ENCODE measurements at regions not wholly inside any gene's neighbourhood (a gene's known extent, or its start where the extent isn't known, plus 50 kb on each side); places are given as distances from the start of the nearest gene placed in this dataset.
A peak's percentile ranks its signal among the peaks of the same experiment; 100 is the strongest.

- Histone ChIP-seq H3K36me3 (ENCODE audit: control insufficient read depth in 4 of 4, insufficient read depth in 4 of 4, low read length in 4 of 4) (no peaks in the 10 kb centered on the region), H3K9ac (ENCODE audit: insufficient read depth in 1 of 2, low read length in 2 of 2) (no peak overlapping the region), H3K27me3 (ENCODE audit: control insufficient read depth in 3 of 3, insufficient read depth in 3 of 3, low read length in 2 of 3) (no peaks in the 10 kb centered on the region), H3K4me3 (no peak overlapping the region), H3K27ac (ENCODE audit: low read depth in 1 of 2, low read length in 1 of 2) (no peak overlapping the region), H3K9me3 (ENCODE audit: control insufficient read depth in 4 of 4, insufficient read depth in 3 of 4, low read length in 3 of 4) (peaks cover 0 to 2% (median 0%) of the 10 kb centered on the region in 4 donors), H3K4me1 (ENCODE audit: control insufficient read depth in 5 of 5, insufficient read depth in 5 of 5, low read length in 5 of 5) (peaks cover 0 to 12% (median 0%) of the 10 kb centered on the region in 5 donors)
- 81 to 92% methylated on average over 2 of the region's 2 CpGs for WGBS, 2 donors
- DNase-seq (no peak), ATAC-seq (ENCODE audit: insufficient read depth, low FRiP score) (no peak)
- TF ChIP-seq CTCF (IDR thresholded peaks at IDR 0.05; ENCODE audit: control extremely low read depth, extremely low read depth) = no peak
Measured at GRCh38 chr21:35326677-35327076, 277.6 kb upstream of the RUNX1 start.

GRCh38 chr21:35325953-35326352, 276.9 kb upstream of the RUNX1 start:
- no peak overlapping the region for H3K4me3 ChIP-seq
- H3K36me3 ChIP-seq (ENCODE audit: control insufficient read depth in 4 of 4, insufficient read depth in 4 of 4, low read length in 4 of 4) = no peaks in the 10 kb centered on the region
- no peak overlapping the region for H3K9ac ChIP-seq (ENCODE audit: insufficient read depth in 1 of 2, low read length in 2 of 2)
- peaks cover 0 to 2% (median 0%) of the 10 kb centered on the region in 4 donors for H3K9me3 ChIP-seq (ENCODE audit: control insufficient read depth in 4 of 4, insufficient read depth in 3 of 4, low read length in 3 of 4)
- no peak for ATAC-seq (ENCODE audit: insufficient read depth, low FRiP score)
- no peak for TF ChIP-seq CTCF (IDR thresholded peaks at IDR 0.05; ENCODE audit: control extremely low read depth, extremely low read depth)
- no peak overlapping the region for H3K27ac ChIP-seq (ENCODE audit: low read depth in 1 of 2, low read length in 1 of 2)
- peaks cover 0 to 12% (median 0%) of the 10 kb centered on the region in 5 donors for H3K4me1 ChIP-seq (ENCODE audit: control insufficient read depth in 5 of 5, insufficient read depth in 5 of 5, low read length in 5 of 5)
- H3K27me3 ChIP-seq (ENCODE audit: control insufficient read depth in 3 of 3, insufficient read depth in 3 of 3, low read length in 2 of 3) = no peaks in the 10 kb centered on the region
- DNase-seq = no peak
- 47 to 51% methylated on average over 2 of the region's 2 CpGs for WGBS, 2 donors

- DNase-seq (no peak), ATAC-seq (ENCODE audit: insufficient read depth, low FRiP score) (no peak)
- Histone ChIP-seq H3K27ac (ENCODE audit: low read depth in 1 of 2, low read length in 1 of 2) (peak overlapping the region in 1 of 2 donors; percentile 9), H3K4me3 (no peak overlapping the region), H3K4me1 (ENCODE audit: control insufficient read depth in 5 of 5, insufficient read depth in 5 of 5, low read length in 5 of 5) (peaks cover 0 to 12% (median 0%) of the 10 kb centered on the region in 5 donors), H3K9ac (ENCODE audit: insufficient read depth in 1 of 2, low read length in 2 of 2) (no peak overlapping the region), H3K36me3 (ENCODE audit: control insufficient read depth in 4 of 4, insufficient read depth in 4 of 4, low read length in 4 of 4) (no peaks in the 10 kb centered on the region), H3K27me3 (ENCODE audit: control insufficient read depth in 3 of 3, insufficient read depth in 3 of 3, low read length in 2 of 3) (no peaks in the 10 kb centered on the region), H3K9me3 (ENCODE audit: control insufficient read depth in 4 of 4, insufficient read depth in 3 of 4, low read length in 3 of 4) (peaks cover 0 to 2% (median 0%) of the 10 kb centered on the region in 4 donors)
- no peak for TF ChIP-seq CTCF (IDR thresholded peaks at IDR 0.05; ENCODE audit: control extremely low read depth, extremely low read depth)
- 74 to 82% methylated on average over 14 of the region's 14 CpGs for WGBS, 2 donors
Measured at GRCh38 chr21:35324372-35325220, 275.5 kb upstream of the RUNX1 start.
